ENCODE measurements at regions not wholly inside any gene's neighbourhood (a gene's known extent, or its start where the extent isn't known, plus 50 kb on each side); places are given as distances from the start of the nearest gene placed in this dataset.

DNA sequence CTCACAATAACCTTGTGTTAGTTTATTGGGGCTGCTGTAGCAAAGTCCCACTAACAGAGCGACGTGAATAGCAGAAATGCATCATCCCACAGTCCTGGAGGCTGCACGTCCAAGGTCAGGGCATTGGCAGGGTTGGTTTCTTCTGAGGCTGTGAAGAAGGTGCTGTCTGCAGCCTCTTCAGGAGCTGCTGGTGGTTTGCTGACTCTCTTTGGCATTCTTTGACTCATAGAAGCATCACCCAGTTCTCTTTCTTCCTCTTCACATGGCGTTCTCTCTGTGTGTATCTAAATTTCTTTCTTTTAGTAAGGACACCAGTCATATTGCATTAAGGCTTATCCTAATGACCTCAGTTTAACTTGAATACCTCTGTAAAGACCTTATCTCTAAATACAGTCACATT lies 428.4 kb upstream of the KLF6 start:
- Histone ChIP-seq H3K36me3 (no peaks in the 10 kb centered on the region), H3K27me3 (no peaks in the 10 kb centered on the region), H3K27ac (peak overlapping the region in 1 of 4 donors; percentile 72), H3K9me3 (no peaks in the 10 kb centered on the region), H3K4me3 (no peak overlapping the region), H3K4me1 (peaks cover 0 to 36% (median 30%) of the 10 kb centered on the region in 4 donors)
- WGBS, 2 donors (ENCODE audit: low coverage in 1 of 2) = 67 to 77% methylated on average over 1 to 4 of the region's 4 CpGs
- in situ Hi-C loops (cut with MboI; ENCODE audit: low pct_ligation_motif_present in 1 of 4, low pct_unique_long_range_greater_than_20kb in 1 of 4, low sequenced_read_pairs in 3 of 4) = loop anchor here in 1 of 4 donors (25.0 kb wide), 1 partner anchor 549 kb away; no protein-coding TSS in a partner anchor
- DNase-seq = no peak
- intact Hi-C loops (cut with DNase I; ENCODE audit: low total_unique reads) = no loop called here
- TF ChIP-seq, protein P1, sequence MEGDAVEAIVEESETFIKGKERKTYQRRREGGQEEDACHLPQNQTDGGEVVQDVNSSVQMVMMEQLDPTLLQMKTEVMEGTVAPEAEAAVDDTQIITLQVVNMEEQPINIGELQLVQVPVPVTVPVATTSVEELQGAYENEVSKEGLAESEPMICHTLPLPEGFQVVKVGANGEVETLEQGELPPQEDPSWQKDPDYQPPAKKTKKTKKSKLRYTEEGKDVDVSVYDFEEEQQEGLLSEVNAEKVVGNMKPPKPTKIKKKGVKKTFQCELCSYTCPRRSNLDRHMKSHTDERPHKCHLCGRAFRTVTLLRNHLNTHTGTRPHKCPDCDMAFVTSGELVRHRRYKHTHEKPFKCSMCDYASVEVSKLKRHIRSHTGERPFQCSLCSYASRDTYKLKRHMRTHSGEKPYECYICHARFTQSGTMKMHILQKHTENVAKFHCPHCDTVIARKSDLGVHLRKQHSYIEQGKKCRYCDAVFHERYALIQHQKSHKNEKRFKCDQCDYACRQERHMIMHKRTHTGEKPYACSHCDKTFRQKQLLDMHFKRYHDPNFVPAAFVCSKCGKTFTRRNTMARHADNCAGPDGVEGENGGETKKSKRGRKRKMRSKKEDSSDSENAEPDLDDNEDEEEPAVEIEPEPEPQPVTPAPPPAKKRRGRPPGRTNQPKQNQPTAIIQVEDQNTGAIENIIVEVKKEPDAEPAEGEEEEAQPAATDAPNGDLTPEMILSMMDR (IDR thresholded peaks at IDR 0.05) = no peak
- TF ChIP-seq POLR2AphosphoS5 (IDR thresholded peaks at IDR 0.05) (no peak), EP300 (IDR thresholded peaks at IDR 0.05; ENCODE audit: low read depth) (no peak), POLR2A (IDR thresholded peaks at IDR 0.05) (no peak)

DNA sequence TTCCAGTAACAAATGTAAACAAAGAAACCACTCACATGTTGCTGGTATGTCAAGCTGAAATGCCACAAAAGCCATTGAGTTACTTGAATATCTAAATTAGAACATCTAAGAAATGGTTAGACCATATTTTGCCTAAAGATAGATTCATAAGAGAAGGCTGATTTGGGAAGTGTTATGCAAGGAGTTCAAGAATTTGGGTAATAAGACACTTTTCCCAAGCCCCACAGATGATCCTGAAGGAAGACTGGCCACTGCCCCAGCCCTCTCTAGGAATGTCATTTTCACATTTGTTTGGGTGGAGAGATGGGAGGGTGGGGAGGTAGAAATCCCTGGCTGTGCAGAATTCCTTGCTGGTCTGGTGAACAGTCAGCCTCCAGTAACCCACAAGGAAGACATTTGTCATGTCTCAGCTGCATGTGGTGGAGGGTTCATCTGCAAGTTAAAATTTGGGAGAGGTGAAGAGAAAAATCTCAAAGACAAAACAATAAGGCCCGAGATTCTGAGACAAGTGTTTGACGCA lies 427.2 kb upstream of the KLF6 start:
- intact Hi-C loops (cut with DNase I; ENCODE audit: low total_unique reads) = no loop called here
- no peak for TF ChIP-seq POLR2A (IDR thresholded peaks at IDR 0.05)
- TF ChIP-seq, protein P1 (IDR thresholded peaks at IDR 0.05) = no peak
- TF ChIP-seq POLR2AphosphoS5 (IDR thresholded peaks at IDR 0.05) = no peak
- no peak for TF ChIP-seq EP300 (IDR thresholded peaks at IDR 0.05; ENCODE audit: low read depth)

DNA sequence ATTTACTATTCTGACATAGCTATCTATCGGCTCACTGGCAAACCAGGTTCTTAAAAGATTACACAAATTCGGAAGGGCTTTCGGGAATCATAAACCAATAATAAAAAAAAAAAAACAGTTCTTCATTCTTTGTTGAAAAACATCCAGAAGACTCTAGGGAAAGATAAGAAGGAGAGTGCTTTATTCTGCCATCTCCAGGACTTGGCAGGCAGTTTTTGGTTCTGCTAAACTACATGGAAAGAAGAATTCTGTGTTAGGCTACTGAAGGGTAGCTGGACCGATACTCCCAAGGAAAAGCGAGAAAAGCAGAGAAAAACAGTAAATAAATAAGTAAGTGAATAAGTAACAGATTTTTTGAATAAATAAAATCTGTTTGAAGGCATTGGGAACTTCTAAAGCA lies 423.5 kb upstream of the KLF6 start:
- TF ChIP-seq, protein P1 (IDR thresholded peaks at IDR 0.05) = no peak
- TF ChIP-seq POLR2AphosphoS5 (IDR thresholded peaks at IDR 0.05) (no peak), EP300 (IDR thresholded peaks at IDR 0.05; ENCODE audit: low read depth) (no peak), POLR2A (IDR thresholded peaks at IDR 0.05) (no peak)
- peaks cover 0 to 21% (median 8%) of the 10 kb centered on the region in 4 donors for H3K4me1 ChIP-seq
- DNase-seq = no peak
- no peak overlapping the region for H3K4me3 ChIP-seq
- H3K27me3 ChIP-seq = no peaks in the 10 kb centered on the region
- no peak overlapping the region for H3K27ac ChIP-seq
- H3K36me3 ChIP-seq = no peaks in the 10 kb centered on the region
- H3K9me3 ChIP-seq = no peaks in the 10 kb centered on the region
- intact Hi-C loops (cut with DNase I; ENCODE audit: low total_unique reads) = no loop called here
- WGBS, 2 donors (ENCODE audit: low coverage in 1 of 2) = 58 to 61% methylated on average over 5 of the region's 5 CpGs
- in situ Hi-C loops (cut with MboI; ENCODE audit: low pct_ligation_motif_present in 1 of 4, low pct_unique_long_range_greater_than_20kb in 1 of 4, low sequenced_read_pairs in 3 of 4) = loop anchor here in 1 of 4 donors (25.0 kb wide), 1 partner anchor 554 kb away; no protein-coding TSS in a partner anchor

More for the DNA sequence above, 427.2 kb upstream of the KLF6 start:
- in situ Hi-C loops (cut with MboI; ENCODE audit: low pct_ligation_motif_present in 1 of 4, low pct_unique_long_range_greater_than_20kb in 1 of 4, low sequenced_read_pairs in 3 of 4) = loop anchor here in 1 of 4 donors (25.0 kb wide), 1 partner anchor 550 kb away; no protein-coding TSS in a partner anchor
- Histone ChIP-seq H3K4me3 (no peak overlapping the region), H3K4me1 (peaks cover 0 to 29% (median 21%) of the 10 kb centered on the region in 4 donors), H3K9me3 (no peaks in the 10 kb centered on the region), H3K27ac (no peak overlapping the region), H3K27me3 (no peaks in the 10 kb centered on the region), H3K36me3 (no peaks in the 10 kb centered on the region)
- no peak for DNase-seq
- 80 to 100% methylated on average over 2 of the region's 2 CpGs for WGBS, 2 donors (ENCODE audit: low coverage in 1 of 2)

DNA sequence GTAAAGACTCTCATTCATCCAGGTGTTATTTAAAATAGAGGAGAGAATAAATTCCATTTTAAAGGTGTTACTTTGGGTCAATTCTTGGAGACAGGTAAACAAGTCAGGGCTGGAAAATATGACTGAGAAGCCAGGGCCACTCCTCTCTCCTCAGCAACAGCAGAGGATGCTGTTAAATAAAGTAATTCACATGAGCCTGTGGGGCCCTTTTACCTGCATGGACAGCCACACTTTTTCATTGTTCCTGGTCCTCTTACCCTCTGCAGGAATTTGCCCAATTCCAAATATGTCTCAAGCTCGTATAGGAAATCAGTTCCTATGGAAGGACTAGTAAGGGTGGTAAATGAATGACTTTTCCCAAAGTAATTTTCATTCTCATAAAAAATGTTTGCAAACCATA lies 420.1 kb upstream of the KLF6 start:
- H3K27ac ChIP-seq = peak overlapping the region; percentile 30 to 52 (median 42)
- no peaks in the 10 kb centered on the region for H3K27me3 ChIP-seq
- H3K36me3 ChIP-seq = no peaks in the 10 kb centered on the region
- in situ Hi-C loops (cut with MboI; ENCODE audit: low pct_ligation_motif_present in 1 of 4, low pct_unique_long_range_greater_than_20kb in 1 of 4, low sequenced_read_pairs in 3 of 4) = loop anchor here in 1 of 4 donors (25.0 kb wide), 1 partner anchor 557 kb away; no protein-coding TSS in a partner anchor
- no peak overlapping the region for H3K4me3 ChIP-seq
- peak; percentile 36 for DNase-seq
- 33 to 48% methylated on average over 1 of the region's 1 CpG for WGBS, 2 donors (ENCODE audit: low coverage in 1 of 2)
- no peak for TF ChIP-seq POLR2A (IDR thresholded peaks at IDR 0.05)
- no peak for TF ChIP-seq POLR2AphosphoS5 (IDR thresholded peaks at IDR 0.05)
- no peak for TF ChIP-seq EP300 (IDR thresholded peaks at IDR 0.05; ENCODE audit: low read depth)
- TF ChIP-seq, protein P1 (IDR thresholded peaks at IDR 0.05) = no peak
- intact Hi-C loops (cut with DNase I; ENCODE audit: low total_unique reads) = no loop called here
- H3K4me1 ChIP-seq = peaks cover 0 to 21% (median 6%) of the 10 kb centered on the region in 4 donors
- H3K9me3 ChIP-seq = no peaks in the 10 kb centered on the region
